Lung (tissue), 11 donors: ENCODE measurements at regions not wholly inside any gene's neighbourhood (a gene's known extent, or its start where the extent isn't known, plus 50 kb on each side); places are given as distances from the start of the nearest gene placed in this dataset.

Experiments
- ATAC-seq: fragments of 200-7000 bp; cut with Tn5 transposase; one replicate; pipeline ENCODE4 v1.9.1; 2020; ENCODE audit warnings: moderate number of reproducible peaks; ENCODE audit not compliant: insufficient read depth, low FRiP score
- DNase-seq, 3 donors: peaks; one replicate each; pipeline ENCODE4 v3.0.0-alpha.2; 2013 to 2017
- H3K27ac ChIP-seq, 2 donors: one replicate each; pipeline ENCODE4 v1.5.1; 2013; ENCODE audit warnings: mild to moderate bottlenecking in 2 of 2, moderate library complexity in 2 of 2, control low read depth in 1 of 2, inconsistent platforms in 1 of 2, low read depth in 1 of 2, low read length in 1 of 2
- H3K27me3 ChIP-seq, 3 donors: one replicate each; pipeline ENCODE4 v1.5.1; 2013; ENCODE audit warnings: low read length in 2 of 3; ENCODE audit not compliant: control insufficient read depth in 3 of 3, insufficient read depth in 3 of 3
- H3K36me3 ChIP-seq, 4 donors: one replicate each; pipeline ENCODE4 v1.5.1; 2013; ENCODE audit warnings: low read length in 4 of 4, mild to moderate bottlenecking in 1 of 4, moderate library complexity in 1 of 4; ENCODE audit not compliant: control insufficient read depth in 4 of 4, insufficient read depth in 4 of 4
- H3K4me1 ChIP-seq, 5 donors: one replicate each; pipeline ENCODE4 v1.5.1; 2013; ENCODE audit warnings: low read length in 5 of 5, mild to moderate bottlenecking in 2 of 5, moderate library complexity in 1 of 5; ENCODE audit not compliant: control insufficient read depth in 5 of 5, insufficient read depth in 5 of 5
- H3K4me3 ChIP-seq: one replicate; pipeline ENCODE4 v1.5.1; 2013; ENCODE audit warnings: mild to moderate bottlenecking, control low read depth, moderate library complexity
- H3K9ac ChIP-seq, 2 donors: one replicate each; pipeline ENCODE4 v1.5.1; 2013; ENCODE audit warnings: low read length in 2 of 2, control low read depth in 1 of 2; ENCODE audit not compliant: insufficient read depth in 1 of 2
- H3K9me3 ChIP-seq, 4 donors: one replicate each; pipeline ENCODE4 v1.5.1; 2013; ENCODE audit warnings: low read length in 3 of 4, mild to moderate bottlenecking in 1 of 4, moderate library complexity in 1 of 4; ENCODE audit not compliant: control insufficient read depth in 4 of 4, insufficient read depth in 3 of 4
- WGBS, 2 donors: extraction: QIAGEN DNeasy Blood & Tissue Kit; methylation state at CpG; one replicate each; pipeline ENCODE4 v1.1.7; 2013; 5-methylcytosine and 5-hydroxymethylcytosine counted together
- TF ChIP-seq, protein P1 (sequence below): IDR thresholded peaks from 2 replicates; pipeline ENCODE4 v1.5.1; 2012; ENCODE audit warnings: mild to moderate bottlenecking; ENCODE audit errors: control extremely low read depth, extremely low read depth
- donor health status: control.
- donor health status: control.
- donor health status: Bipolar disorder and iron deficiency.
- donor health status: healthy.
- donor health status: DM: yes; HTN: yes; CAD: no.

DNA sequence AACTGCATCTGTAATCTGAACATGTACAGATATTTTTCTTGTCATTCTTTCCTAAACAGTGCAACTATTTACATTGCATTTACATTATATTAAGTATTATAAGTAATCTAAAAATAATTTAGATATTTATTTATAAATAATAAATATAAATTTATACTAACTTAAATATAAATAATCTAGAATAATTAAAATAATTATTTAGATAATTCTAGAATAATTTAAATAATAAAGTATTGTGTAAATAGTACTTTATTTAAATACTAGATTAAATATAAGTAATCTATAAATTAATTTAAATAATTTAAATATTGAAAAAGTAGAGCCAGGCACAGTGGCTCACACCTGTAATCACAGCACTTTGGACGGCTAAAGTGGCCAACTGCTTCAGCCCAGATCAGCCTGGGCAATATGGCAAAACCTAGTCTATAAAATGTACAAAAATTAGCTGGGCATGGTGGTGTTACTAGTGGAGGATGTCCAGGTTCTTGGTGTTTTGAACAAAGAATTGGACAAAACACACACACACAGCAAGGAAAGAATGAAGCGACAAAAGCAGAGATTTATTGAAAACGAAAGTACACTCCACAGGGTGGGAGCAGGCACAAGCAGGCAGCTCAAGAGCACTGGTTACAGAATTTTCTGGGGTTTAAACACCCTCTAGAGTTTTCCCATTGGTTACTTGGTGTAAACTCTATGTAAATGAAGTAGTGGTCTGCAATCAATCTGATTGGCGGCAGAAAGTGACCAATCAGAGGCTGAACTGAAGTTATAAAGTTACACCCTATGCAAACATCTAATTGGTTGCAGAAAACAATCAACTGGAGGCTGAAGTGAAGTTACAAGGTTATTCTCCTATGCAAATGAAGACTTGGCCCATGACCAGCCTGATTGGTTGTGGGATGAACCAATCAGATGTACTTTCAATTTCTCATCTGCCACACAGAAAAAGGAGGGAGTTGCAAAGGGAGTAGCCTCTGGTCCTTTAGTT is 100.2 kb upstream of the SP4 start:
- peaks cover 0 to 8% (median 0%) of the 10 kb centered on the region in 3 donors for H3K27me3 ChIP-seq
- DNase-seq, result no peak
- WGBS, 2 donors, result 98 to 99% methylated on average over 4 of the region's 4 CpGs

GRCh38 chr7:21330462-21331178 is 97.3 kb upstream of the SP4 start:
- no peak overlapping the region for H3K27ac ChIP-seq
- no peak overlapping the region for H3K4me3 ChIP-seq
- ATAC-seq, result no peak
- H3K9me3 ChIP-seq, result peaks cover 0 to 3% (median 0%) of the 10 kb centered on the region in 4 donors
- peaks cover 0 to 13% (median 0%) of the 10 kb centered on the region in 3 donors for H3K27me3 ChIP-seq
- DNase-seq, result no peak
- 93 to 94% methylated on average over 30 to 31 of the region's 31 CpGs for WGBS, 2 donors
- TF ChIP-seq, protein P1, sequence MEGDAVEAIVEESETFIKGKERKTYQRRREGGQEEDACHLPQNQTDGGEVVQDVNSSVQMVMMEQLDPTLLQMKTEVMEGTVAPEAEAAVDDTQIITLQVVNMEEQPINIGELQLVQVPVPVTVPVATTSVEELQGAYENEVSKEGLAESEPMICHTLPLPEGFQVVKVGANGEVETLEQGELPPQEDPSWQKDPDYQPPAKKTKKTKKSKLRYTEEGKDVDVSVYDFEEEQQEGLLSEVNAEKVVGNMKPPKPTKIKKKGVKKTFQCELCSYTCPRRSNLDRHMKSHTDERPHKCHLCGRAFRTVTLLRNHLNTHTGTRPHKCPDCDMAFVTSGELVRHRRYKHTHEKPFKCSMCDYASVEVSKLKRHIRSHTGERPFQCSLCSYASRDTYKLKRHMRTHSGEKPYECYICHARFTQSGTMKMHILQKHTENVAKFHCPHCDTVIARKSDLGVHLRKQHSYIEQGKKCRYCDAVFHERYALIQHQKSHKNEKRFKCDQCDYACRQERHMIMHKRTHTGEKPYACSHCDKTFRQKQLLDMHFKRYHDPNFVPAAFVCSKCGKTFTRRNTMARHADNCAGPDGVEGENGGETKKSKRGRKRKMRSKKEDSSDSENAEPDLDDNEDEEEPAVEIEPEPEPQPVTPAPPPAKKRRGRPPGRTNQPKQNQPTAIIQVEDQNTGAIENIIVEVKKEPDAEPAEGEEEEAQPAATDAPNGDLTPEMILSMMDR, result no peak
- H3K9ac ChIP-seq, result no peak overlapping the region
- no peaks in the 10 kb centered on the region for H3K36me3 ChIP-seq
- no peaks in the 10 kb centered on the region for H3K4me1 ChIP-seq

More for the DNA sequence above, 100.2 kb upstream of the SP4 start:
- Histone ChIP-seq H3K27ac (no peak overlapping the region), H3K9ac (no peak overlapping the region), H3K36me3 (no peaks in the 10 kb centered on the region), H3K4me3 (no peak overlapping the region), H3K9me3 (peaks cover 0 to 3% (median 0%) of the 10 kb centered on the region in 4 donors), H3K4me1 (no peaks in the 10 kb centered on the region)
- ATAC-seq, result no peak
- TF ChIP-seq, protein P1, result no peak

DNA sequence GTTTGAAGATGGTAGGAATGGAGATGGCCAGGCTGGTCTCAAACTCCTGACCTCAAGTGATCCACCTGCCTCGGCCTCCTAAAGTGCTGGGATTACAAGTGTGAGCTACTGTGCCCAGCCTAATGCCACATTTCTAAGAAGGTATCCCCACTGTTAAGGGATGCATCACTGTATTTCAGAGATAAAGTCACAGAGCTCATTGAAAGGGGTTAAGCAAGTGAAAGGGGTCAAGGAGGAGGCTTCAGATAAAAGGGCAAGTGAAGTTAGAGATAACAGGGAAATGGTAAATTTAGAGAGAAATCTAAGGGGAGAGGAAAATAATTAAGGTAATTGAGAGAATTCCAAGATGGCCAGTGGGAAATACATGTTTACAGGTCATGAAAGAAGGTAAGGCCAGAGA is 93.0 kb upstream of the SP4 start:
- no peaks in the 10 kb centered on the region for H3K4me1 ChIP-seq
- H3K27ac ChIP-seq, result no peak overlapping the region
- WGBS, 2 donors, result 77 to 88% methylated on average over 1 of the region's 1 CpG
- H3K27me3 ChIP-seq, result peaks cover 0 to 30% (median 0%) of the 10 kb centered on the region in 3 donors
- no peaks in the 10 kb centered on the region for H3K9me3 ChIP-seq
- no peaks in the 10 kb centered on the region for H3K36me3 ChIP-seq
- no peak for ATAC-seq
- TF ChIP-seq, protein P1, result no peak
- H3K4me3 ChIP-seq, result no peak overlapping the region
- DNase-seq, result no peak
- H3K9ac ChIP-seq, result no peak overlapping the region
